HG03135 (cell line): ENCODE measurements at regions not wholly inside any gene's neighbourhood (a gene's known extent, or its start where the extent isn't known, plus 50 kb on each side); places are given as distances from the start of the nearest gene placed in this dataset.
"Not testable (repeated sequence)": the region's sequence is repeated elsewhere in the genome, so short reads cannot be mapped to it uniquely, and the experiment has no call there.

Experiments
- ATAC-seq: cut with Tn5 transposase; IDR thresholded peaks from one replicate; pipeline ENCODE4 v1.9.1; 2021; ENCODE audit warnings: mild to moderate bottlenecking, moderate library complexity; ENCODE audit not compliant: unreplicated experiment

- ATAC-seq, result no peak
Measured at GRCh38 chr6:63440594-63440993, 120.8 kb upstream of the LGSN start.

GRCh38 chr6:63441266-63441956 lies 121.6 kb upstream of the LGSN start:
- ATAC-seq, result no peak

GRCh38 chr6:63442870-63443269 lies 123.1 kb upstream of the LGSN start:
- ATAC-seq, result no peak

GRCh38 chr6:63444768-63445167 lies 125.0 kb upstream of the LGSN start:
- ATAC-seq, result no peak

- no peak for ATAC-seq
Measured at GRCh38 chr6:63446405-63446804, 125.9 kb upstream of the LOC128125822 start.

- no peak for ATAC-seq
Measured at GRCh38 chr6:63447134-63447533, 125.1 kb upstream of the LOC128125822 start.

- no peak for ATAC-seq
Measured at GRCh38 chr6:63448229-63448628, 124.1 kb upstream of the LOC128125822 start.

GRCh38 chr6:63449714-63450113 lies 122.6 kb upstream of the LOC128125822 start:
- ATAC-seq, result no peak

- ATAC-seq, result no peak
Measured at GRCh38 chr6:63451238-63451637, 121.0 kb upstream of the LOC128125822 start.

GRCh38 chr6:63452125-63452524 lies 120.2 kb upstream of the LOC128125822 start:
- ATAC-seq, result no peak

GRCh38 chr6:63456734-63457133 lies 115.5 kb upstream of the LOC128125822 start:
- ATAC-seq, result no peak

GRCh38 chr6:63458480-63459115 lies 113.7 kb upstream of the LOC128125822 start:
- ATAC-seq, result peak; percentile 75

- ATAC-seq, result no peak
Measured at GRCh38 chr6:63459814-63460213, 112.5 kb upstream of the LOC128125822 start.

- no peak for ATAC-seq
Measured at GRCh38 chr6:63460971-63461370, 111.3 kb upstream of the LOC128125822 start.

- no peak for ATAC-seq
Measured at GRCh38 chr6:63464060-63464459, 108.2 kb upstream of the LOC128125822 start.

GRCh38 chr6:63465750-63466149 lies 106.5 kb upstream of the LOC128125822 start:
- no peak for ATAC-seq

- ATAC-seq, result no peak
Measured at GRCh38 chr6:63466242-63466733, 106.0 kb upstream of the LOC128125822 start.

GRCh38 chr6:63467247-63467954 lies 104.9 kb upstream of the LOC128125822 start:
- no peak for ATAC-seq

- ATAC-seq, result not testable (repeated sequence)
Measured at GRCh38 chr6:63471145-63471544, 101.1 kb upstream of the LOC128125822 start.

- no peak for ATAC-seq
Measured at GRCh38 chr6:63471654-63472053, 100.6 kb upstream of the LOC128125822 start.

GRCh38 chr6:63475707-63476106 lies 96.6 kb upstream of the LOC128125822 start:
- ATAC-seq, result no peak

- ATAC-seq, result no peak
Measured at GRCh38 chr6:63476302-63476701, 96.0 kb upstream of the LOC128125822 start.
